ENCODE measurements at regions not wholly inside any gene's neighbourhood (a gene's known extent, or its start where the extent isn't known, plus 50 kb on each side); places are given as distances from the start of the nearest gene placed in this dataset.
"Not testable (repeated sequence)": the region's sequence is repeated elsewhere in the genome, so short reads cannot be mapped to it uniquely, and the experiment has no call there.

DNA sequence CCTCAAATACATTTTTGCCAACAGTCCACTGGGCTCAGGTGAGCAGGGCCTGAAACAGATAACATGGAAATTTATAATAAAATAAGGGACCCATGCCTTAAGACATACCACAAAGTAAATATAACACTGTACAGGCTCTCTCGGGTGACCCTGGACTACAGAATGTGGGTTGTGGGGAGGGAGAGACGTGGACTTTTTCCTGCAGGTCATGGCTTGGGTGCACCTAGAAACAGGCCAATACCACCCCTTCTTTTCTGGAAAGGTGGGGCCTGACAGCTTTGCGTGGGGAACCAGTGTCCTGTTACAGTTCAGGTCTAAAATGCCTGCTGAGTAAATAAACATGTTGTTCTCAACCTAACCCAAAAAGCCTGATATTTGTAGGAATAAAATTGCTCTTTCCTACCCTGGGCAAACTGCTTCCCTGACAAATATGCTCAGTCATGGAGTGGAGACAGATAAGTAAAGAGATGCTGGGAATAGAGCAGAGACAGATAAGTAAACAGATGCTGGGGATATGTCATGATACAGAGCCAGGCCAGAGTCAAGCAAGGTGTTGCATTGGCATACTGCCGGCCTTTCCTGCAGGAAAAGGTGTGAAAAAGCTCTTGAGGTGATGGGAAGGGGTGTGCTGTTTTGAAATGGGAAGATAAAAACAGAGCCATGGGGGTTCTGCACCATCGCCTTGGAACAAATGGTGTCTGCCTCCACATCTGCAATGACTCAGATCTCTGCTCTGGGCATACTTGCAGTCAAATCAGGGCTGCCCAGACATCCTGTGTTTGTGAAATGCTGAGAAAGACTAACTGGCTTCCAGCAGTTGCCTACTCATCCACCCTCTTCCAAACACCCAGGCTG is 535.6 kb downstream of the KCNJ18 start:
- intact Hi-C loops (cut with DNase I); DNase-seq (ENCODE audit: low spot score): not testable (repeated sequence)

DNA sequence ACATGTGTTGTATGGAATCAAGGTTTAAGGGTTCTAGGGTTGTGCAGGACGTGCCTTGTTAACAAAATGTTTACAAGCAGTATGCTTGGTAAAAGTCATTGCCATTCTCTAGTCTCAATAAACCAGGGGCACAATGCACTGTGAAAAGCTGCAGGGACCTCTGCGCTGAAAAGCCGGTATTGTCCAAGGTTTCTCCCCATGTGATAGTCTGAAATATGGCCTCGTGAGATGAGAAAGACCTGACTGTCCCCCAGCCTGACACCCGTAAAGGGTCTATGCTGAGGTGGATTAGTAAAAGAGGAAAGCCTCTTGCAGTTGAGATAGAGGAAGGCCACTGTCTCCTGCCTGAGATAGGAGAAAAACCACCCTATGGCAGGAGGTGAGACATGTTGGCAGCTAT is 537.5 kb downstream of the KCNJ18 start:
- intact Hi-C loops (cut with DNase I); DNase-seq (ENCODE audit: low spot score): not testable (repeated sequence)

DNA sequence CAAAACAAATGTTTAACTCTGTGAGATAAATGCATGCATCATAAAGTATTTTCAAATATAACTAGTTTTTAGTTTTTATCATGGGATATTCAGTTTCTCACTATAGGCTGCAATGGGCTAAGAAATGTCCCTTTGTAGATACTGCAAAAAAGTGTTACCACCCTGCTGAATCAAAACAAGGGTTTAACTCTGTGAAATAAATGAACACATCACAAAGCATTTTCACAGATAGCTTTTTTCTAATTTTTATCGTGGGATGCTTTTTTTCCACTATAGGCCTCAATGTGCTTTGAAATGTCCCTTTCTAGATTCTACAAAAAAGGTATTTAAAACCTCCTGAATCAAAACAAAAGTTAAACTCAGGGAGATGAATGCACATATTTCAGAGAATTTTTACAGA is 541.1 kb downstream of the KCNJ18 start:
- no peak for DNase-seq (ENCODE audit: low spot score)
- intact Hi-C loops (cut with DNase I): no loop called here

DNA sequence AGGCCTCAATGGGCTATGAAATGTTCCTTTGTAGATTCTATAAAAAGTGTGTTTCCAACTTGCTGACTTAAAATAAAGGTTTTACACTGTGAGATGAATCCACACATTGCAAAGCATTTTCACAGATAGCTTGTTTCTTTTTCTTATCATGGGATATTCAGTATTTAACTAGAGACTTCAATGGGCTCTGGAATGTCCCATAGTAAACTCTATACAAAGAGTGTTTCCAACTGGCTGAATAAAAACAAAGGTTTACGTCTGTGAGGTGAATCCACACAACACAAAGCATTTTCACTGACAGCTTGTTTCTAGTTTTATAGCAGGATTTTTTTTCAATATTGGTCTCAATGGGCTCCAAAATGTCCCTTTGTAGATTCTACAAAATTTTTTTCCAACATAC is 550.1 kb downstream of the KCNJ18 start:
- intact Hi-C loops (cut with DNase I): no loop called here
- DNase-seq (ENCODE audit: low spot score): no peak

DNA sequence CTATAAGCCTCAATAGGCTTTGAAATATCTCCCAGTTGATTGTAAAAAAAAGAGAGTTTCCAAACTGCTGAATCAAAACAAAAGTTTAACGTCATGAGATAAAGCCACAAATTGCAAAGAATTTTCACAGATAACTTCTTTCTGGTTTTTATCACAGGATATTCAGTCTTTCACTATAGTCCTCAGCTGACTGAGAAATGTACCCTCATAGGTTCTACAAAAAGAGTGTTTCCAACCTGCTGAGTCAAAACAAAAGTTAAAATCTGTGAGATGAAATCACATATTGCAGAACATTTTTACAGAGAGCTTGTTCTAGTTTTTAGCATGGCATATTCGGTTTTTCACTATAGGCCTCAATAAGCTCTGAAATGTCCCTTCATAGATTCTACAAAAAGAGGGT is 559.2 kb downstream of the KCNJ18 start:
- DNase-seq (ENCODE audit: low spot score): no peak
- intact Hi-C loops (cut with DNase I): no loop called here

DNA sequence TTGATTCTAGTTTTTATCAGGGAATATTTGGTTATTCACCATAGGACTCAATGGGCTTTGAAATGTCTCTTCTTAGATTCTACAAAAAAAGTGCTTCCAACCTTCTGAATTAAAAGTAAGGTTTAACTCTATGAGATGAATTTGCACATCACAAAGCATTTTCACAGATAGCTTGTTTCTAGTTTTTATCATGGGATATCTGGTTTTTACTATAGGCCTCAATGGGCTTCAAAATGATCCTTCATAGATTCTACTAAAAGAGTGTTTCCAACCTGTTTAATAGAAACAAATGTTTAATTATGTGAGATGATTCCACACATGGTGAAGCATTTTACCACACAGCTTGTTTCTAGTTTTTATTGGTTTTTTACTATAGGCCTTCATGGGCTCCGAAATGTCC is 560.7 kb downstream of the KCNJ18 start:
- no peak for DNase-seq (ENCODE audit: low spot score)
- intact Hi-C loops (cut with DNase I): no loop called here

DNA sequence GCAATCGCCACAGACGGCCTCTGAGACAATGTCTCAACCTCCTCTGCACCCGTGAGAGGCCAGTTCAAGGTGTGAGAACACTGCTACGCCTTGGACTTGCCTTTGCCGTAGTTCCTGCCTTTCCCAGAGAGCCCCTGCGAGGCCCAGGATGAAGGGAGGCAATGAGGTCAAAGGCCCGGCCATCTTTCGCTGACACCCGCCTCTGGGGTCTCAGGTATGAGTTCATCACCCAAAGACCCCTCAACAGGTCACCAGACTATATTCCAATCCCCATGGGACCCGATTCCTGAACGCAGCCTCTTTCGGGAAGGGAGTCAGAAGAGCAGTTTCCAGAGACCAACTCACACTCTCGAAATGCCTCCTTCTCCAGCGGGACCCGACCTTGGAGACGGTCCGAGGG is 573.5 kb downstream of the KCNJ18 start:
- intact Hi-C loops (cut with DNase I): no loop called here
- peak; percentile 66 for DNase-seq (ENCODE audit: low spot score)

DNA sequence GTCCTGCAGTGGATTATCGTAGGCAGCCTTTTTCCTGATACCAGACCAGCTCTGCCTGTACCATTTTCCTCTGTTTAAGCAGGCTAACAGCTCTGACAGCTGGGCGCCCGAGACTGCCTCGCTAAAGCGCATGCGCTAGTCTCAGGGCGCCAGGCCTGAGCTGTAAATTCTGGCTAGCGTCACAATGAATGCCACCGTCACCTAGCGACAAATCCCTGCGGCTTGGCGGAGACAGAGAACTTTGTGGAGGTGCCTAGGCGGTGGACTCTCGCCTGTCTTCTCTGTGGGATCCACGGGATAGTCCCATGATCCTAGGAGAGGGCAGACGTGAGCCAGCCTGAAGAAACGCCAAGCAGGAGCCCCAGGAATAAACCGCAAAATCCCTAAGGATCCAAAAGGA is 573.9 kb downstream of the KCNJ18 start:
- intact Hi-C loops (cut with DNase I): no loop called here
- DNase-seq (ENCODE audit: low spot score): peak; percentile 58

DNA sequence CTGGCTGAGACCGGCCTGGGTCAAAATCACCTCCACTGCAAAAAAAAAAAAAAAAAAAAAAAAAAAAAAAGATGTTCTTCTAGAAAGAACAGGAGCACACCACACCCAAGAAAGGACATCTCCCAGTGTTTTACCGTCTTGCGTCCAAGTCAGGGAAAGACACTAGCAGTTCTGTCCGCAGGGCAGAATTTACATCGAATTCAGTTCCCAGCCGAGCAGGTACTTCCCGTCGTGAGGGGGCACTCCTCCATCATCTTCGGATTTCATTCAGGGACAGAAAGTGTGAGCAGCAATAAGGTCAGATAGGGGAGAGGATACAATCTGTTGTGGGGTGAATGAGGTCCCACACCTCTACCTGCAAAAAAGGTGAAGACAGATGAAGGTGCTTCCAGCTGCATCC is 574.7 kb downstream of the KCNJ18 start:
- intact Hi-C loops (cut with DNase I): no loop called here
- DNase-seq (ENCODE audit: low spot score): peak; percentile 53

DNA sequence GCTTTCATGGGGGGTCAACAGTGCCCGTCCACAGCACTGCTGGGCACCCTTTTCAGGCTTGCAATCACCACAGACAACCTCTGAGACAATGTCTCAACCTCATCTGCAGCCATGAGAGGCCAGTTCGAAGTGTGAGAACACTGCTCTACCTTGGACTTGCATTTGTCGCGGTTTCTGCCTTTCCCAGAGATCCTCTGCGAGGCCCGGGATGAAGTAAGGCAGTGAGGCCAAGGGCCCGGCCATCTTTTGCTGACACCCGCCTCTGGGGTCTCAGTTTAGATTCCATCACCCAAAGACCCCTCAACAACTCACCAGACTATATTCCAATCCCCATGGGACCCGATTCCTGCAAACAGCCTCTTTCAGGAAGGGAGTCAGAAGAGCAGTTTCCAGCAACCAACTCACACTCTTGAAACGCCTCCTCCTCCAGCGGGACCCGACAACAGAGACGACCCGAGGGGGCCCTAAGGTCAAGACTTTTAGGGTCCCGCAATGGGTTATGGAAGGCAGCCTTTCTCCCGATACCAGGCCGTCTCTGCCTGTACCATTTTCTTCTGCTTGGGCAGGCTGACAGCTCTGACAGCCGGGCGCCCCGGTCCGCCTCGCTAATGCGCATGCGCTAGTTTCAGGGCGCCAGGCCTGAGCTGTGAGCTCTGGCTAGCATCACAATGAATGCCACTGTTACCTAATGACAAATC is 576.0 kb downstream of the KCNJ18 start:
- DNase-seq (ENCODE audit: low spot score): peak; percentile 58
- intact Hi-C loops (cut with DNase I): no loop called here

DNA sequence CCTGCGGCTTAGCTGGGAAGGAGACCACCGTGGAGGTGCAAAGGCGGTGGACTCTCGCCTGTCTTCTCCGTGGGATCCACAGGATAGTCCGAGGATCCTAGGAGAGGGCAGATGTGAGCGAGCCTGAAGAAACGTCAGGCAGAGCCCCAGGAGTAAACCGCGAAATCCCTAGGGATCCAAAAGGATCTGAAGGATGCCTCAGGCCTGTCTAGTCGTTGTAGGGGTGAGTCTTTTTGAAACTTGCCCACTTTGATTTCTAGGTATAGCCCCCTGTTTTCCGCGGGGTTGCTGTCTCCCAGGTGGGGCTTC is 576.5 kb downstream of the KCNJ18 start:
- no peak for DNase-seq (ENCODE audit: low spot score)
- intact Hi-C loops (cut with DNase I): no loop called here

DNA sequence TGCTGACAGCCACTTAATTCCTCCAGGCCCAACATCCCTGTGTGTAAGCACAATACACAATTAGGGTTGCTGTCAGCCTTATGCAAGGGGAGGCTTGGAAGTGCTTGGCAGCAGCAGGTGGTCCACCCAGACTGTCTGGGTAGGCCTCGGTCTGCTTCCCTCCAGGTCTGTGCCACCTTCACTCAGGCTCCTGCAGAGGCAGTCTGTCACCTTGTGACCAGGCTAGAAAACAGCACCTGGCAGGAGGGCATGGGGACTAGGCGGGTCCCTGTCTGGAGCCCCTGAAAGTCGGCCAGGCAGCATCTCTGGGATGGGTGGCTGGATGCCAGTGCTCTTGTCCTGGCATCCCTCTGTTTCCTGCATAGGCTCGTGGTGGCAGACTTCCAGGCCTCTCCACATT is 578.1 kb downstream of the KCNJ18 start:
- DNase-seq (ENCODE audit: low spot score): peak; percentile 55
- intact Hi-C loops (cut with DNase I): no loop called here

DNA sequence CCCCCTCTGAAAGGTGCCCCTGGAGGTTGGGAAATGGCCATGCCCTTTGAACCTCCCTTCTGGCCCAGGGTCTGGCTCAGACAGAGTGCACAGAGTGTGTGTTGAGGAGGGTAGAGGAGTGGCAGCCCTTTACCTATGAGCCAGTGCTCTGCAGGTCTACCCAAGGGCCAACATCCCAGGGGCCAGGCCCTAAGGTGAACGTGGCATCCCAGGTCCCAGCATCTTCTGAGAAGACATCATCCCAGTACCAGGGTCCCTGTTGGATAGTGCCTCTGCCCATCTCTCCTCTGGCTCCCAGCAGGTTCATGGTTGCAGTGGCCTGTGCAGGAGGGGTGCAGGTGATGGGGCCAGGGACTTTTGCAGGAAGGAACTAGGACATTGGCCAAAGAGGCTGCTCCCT is 578.5 kb downstream of the KCNJ18 start:
- DNase-seq (ENCODE audit: low spot score): peak; percentile 15
- intact Hi-C loops (cut with DNase I): not testable (repeated sequence)

DNA sequence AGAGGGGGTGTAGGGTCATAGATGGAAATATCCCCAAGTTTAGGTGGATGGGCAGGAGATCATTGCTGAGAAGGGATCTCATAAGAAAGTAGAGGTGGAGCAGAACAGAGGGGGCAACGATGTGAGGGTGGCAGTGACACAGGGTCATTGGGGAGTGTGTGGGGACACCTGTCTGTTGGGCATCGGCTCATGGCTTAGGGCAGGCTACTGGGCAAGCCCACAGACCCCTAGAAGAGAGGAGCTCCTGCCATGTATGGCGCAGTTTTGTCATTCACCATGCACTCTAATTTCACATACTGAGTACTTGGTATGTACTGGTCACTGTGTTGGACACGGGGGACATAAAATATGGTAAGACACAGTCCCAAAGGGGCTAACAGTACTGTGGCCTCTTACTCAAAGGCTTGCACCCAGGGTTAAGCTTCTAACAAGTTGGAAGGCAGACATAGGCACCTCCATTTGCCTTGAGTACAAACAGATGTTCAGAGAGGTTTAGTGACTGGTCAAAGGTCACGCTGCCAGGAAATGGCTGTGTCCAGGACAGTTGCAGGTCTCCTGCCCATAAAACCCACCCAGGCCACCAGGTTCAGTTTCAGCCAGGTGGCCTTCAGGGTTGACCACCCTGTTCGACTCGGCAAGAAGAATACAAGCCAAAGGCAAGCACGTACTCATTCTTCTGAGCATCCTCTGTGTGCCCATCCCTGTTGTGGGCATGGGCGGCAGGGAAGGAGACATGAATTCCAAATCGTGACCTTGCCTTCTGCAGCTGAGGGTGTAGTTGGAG is 580.2 kb downstream of the KCNJ18 start:
- intact Hi-C loops (cut with DNase I): no loop called here
- peak; percentile 31 for DNase-seq (ENCODE audit: low spot score)

DNA sequence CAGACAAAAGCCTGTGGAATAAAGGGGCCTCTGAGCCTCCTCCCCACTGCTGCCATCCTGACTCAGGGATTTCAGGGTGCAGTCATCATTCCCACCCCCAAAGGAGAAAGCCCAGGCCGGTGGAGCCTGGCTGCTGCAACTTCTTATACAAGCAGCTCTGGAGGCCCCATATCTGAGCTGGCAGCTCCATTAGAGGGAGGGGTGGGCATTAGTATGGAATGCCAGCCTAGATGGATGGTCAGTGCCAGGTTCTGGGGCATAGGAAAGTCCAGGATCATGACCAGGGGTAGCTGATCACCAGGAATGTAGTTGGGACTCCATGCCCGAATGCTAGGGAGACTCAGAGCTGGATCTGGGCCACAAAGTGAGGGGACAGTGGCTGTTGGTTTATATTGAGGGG is 581.0 kb downstream of the KCNJ18 start:
- intact Hi-C loops (cut with DNase I): no loop called here

DNA sequence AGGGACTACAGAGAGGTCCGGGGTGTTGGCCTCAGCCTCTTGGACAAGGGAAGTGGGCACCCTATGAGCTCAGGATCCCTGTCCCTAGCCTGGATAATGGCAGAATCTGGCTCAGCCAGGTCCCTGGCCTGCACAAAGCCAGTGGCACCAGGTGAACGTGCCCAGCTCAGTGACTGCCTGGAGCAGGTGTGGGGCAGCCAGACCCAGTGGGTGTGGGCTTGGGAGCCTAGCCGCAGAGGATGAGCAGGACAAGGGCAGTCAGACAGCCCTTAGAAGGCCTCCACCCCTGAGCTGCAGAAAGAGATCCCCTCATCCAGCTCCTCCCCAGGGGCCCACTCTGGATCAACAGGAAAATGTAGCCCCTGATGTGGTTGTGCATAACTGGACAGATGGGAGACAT is 585.3 kb downstream of the KCNJ18 start:
- DNase-seq (ENCODE audit: low spot score): peak; percentile 53
- intact Hi-C loops (cut with DNase I): no loop called here

More for the DNA sequence above, 581.0 kb downstream of the KCNJ18 start:
- peak; percentile 51 for DNase-seq (ENCODE audit: low spot score)

DNA sequence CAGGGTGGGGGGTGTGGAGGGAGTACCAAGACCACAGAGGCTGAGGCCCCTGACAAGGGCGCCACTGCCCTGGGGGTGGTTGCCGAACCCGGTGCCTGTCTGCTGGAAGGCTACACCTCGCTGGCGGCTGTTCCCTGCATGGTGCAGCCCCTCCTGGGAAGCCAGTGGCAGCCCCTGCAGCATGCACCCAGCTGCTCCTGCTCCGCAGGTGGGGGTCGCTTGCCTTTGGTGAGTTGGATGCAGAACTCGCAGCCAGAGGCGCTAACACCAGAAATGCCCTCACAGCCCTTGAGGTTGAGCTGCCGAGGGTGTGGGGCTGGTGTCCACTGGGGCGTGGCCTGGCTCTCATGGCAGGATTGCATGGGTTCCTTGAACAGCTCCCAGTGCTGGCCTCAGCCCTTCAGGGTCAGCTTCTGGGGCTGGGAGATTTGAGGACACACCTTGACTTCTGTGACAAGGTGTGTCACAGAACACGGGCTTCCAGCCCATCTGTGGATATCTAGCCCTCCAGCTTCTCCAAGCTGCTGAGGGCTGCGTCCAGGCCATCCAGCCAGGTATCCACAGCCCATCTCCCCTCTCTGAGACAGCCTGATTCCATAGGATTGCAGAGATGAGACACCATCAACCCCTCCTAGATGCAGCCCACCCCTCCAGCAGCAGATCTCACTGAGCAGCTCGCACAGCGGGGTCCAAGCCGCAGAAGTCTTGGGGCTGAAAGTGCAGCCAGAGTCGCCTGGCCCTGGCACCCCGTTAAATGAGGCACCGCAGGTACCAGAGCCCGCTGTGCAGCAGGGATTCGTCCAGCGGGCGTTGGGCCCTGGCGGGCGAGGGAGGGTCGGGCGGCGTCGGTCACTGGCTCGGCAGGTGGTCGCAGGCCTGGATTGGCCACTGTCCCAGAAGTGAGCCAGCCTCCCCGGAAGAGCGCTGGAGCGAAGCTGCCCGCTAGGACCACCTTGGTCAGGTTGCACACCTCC is 586.3 kb downstream of the KCNJ18 start:
- intact Hi-C loops (cut with DNase I): no loop called here
- peak; percentile 58 for DNase-seq (ENCODE audit: low spot score)

DNA sequence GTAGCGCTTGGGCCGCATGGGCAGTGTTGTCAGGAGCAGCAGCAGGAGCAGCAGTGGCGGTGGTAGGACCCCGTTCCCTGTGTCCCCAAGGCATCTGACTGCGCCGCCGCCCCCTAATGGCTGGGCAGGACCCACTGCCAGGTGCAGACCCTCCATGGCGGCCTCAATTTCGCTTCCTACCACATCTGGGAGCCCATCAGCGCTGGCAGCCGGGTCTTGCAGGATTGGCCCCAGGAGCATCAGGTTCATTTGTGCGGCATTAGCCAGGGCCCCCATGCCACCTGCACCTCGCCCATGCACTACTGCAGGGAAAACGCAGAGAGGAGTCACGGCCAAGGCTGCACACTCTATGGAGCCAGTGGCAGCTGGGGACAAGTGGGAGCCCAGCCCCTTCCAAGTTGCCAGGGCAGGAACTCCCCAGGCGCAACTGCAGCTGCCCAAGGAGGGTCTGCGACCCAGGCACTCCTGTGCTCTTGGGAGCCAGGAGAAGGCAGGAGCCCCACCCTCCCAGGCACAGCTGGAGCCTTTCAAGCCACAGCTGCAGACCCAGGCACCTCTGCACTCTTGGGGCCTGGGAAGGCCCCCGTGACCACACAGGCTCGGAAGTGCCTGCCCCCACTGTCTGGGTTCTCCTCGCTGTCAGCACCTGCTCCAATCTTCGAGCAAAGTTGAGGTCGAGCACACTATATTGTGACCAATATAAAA is 594.2 kb downstream of the KCNJ18 start:
- intact Hi-C loops (cut with DNase I): no loop called here
- peak; percentile 73 for DNase-seq (ENCODE audit: low spot score)

Data from posterior vena cava (tissue), 2 donors.